ENCODE measurements at regions not wholly inside any gene's neighbourhood (a gene's known extent, or its start where the extent isn't known, plus 50 kb on each side); places are given as distances from the start of the nearest gene placed in this dataset.

DNA sequence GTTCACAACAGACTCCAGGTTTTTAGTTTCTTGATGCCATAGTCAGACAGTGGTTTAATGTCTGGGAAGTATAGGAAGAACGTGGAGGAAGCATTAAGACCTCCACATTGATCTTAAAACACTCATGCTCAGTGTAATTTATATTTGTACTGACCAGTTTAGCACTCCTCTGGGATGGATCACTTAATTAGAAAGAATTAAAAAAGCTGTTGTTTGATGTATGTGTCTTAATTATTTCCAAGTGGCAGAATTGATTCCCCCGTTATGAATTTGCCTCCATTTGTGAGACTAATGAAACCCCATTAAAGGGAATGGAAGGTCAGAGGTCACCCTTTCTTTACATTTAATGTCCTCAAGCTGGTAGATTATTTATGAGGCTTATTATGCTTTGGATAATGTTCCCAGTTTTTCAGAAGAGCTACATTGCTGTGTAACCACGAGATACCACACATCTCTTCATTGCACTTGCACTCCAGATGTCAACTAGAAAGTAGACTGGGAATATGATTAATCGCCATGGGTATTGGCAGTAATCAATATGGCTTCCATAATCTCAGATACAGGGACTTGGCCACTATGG is 270.0 kb upstream of the JAG1 start:
- TF ChIP-seq, protein P1, sequence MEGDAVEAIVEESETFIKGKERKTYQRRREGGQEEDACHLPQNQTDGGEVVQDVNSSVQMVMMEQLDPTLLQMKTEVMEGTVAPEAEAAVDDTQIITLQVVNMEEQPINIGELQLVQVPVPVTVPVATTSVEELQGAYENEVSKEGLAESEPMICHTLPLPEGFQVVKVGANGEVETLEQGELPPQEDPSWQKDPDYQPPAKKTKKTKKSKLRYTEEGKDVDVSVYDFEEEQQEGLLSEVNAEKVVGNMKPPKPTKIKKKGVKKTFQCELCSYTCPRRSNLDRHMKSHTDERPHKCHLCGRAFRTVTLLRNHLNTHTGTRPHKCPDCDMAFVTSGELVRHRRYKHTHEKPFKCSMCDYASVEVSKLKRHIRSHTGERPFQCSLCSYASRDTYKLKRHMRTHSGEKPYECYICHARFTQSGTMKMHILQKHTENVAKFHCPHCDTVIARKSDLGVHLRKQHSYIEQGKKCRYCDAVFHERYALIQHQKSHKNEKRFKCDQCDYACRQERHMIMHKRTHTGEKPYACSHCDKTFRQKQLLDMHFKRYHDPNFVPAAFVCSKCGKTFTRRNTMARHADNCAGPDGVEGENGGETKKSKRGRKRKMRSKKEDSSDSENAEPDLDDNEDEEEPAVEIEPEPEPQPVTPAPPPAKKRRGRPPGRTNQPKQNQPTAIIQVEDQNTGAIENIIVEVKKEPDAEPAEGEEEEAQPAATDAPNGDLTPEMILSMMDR (IDR thresholded peaks at IDR 0.05; ENCODE audit: control insufficient read depth, extremely low read depth, insufficient read depth), result no peak
- no peak for DNase-seq (ENCODE audit: low read depth)
- H3K4me3 ChIP-seq (ENCODE audit: low read depth, low read length), result no peak overlapping the region

DNA sequence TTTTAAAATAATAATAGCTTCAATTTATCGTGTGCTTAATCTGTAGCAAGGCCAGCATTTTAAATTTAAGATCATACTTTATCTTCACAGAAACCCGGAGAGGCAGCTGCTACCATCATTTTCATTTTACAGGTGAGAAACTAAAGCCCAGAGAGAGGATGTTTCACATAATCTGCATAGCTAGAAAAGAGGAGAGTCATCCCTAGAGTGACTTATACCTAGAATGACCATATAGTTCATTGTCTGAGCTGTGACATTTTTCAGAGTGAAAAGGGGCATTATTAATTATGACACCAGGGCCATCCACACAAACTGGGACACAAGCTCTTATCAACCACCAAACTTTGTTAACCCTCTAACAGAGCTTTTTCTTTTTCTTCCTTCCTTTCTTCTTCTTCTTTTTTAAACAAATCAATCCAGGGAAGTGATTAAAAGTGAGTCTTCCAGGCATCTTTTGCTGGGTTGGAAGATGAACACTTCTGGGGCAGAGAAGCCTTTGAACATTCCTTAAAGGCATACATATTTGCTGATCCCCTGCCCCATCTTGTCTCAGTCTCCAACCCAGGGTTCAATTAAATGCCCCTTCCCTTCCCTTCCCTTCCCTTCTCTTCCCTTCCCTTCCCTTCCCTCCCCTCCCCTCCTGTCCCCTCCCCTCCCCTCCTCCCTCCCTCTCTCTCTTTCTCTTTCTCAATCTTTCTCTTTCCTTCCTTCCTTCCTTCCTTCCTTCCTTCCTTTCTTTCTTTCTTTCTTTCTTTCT is 272.5 kb upstream of the JAG1 start:
- TF ChIP-seq, protein P1 (IDR thresholded peaks at IDR 0.05; ENCODE audit: control insufficient read depth, extremely low read depth, insufficient read depth), result no peak
- H3K4me3 ChIP-seq (ENCODE audit: low read depth, low read length), result no peak overlapping the region
- DNase-seq (ENCODE audit: low read depth), result no peak

DNA sequence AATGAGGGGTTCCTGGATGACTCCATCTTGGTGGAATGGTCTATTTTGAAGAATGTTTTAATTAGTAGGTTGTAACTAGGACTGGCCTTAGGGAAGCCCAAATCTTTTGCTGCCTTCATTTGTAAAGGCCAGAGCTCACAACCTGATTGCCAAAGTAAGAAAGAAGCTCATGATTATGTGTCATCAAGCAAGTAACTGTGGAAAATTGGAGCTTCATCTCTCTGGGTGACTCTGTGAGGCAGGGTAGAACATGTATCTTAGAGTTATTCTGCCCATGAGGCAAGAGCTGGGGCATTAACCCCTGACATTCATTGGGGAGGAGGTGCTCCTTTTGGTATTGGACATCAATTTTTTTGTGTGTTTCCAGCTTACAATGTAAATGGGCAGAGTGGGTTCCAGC is 273.9 kb upstream of the JAG1 start:
- TF ChIP-seq, protein P1 (IDR thresholded peaks at IDR 0.05; ENCODE audit: control insufficient read depth, extremely low read depth, insufficient read depth), result no peak
- no peak for DNase-seq (ENCODE audit: low read depth)
- no peak overlapping the region for H3K4me3 ChIP-seq (ENCODE audit: low read depth, low read length)

DNA sequence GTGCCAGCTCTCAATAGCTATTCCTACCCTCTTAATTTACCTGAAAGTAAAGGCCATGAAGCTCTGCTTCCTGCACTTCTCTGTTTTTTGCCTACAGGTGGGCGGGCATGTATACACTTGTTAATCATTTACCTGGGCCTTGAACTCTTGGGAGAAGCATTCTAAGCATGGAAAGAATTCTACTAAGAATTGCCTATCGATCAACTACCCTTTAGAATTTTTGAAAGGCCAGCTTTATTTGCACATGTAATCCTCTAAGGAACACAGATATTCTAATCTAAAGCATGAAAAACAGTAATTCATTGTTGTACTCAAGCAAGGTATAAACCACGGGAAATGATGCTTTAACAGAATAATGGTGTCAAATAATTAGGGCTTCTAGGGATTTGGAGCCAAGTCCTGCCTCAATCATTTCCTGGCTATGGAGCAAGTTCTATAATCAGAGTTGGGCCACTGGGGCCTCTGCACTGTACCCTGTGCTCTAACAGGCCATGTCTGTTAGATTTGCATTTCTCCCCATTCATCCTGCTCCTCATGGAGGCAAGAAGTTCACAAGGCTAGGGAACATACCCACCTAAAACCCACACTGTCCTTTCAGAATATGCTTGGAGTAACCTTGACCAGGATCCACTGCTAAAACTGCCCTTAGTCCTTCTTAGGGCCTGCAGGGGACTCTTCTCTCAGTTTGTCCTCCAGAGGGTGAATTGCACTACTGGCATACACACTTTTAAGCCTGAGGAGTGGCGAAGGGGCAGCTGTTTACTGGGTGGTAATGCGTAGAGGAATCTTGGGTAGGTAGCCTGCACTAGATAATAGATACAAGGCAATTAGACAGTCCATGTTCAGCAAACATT is 276.4 kb upstream of the JAG1 start:
- TF ChIP-seq, protein P1 (IDR thresholded peaks at IDR 0.05; ENCODE audit: control insufficient read depth, extremely low read depth, insufficient read depth), result no peak
- H3K4me3 ChIP-seq (ENCODE audit: low read depth, low read length), result no peak overlapping the region
- DNase-seq (ENCODE audit: low read depth), result no peak

DNA sequence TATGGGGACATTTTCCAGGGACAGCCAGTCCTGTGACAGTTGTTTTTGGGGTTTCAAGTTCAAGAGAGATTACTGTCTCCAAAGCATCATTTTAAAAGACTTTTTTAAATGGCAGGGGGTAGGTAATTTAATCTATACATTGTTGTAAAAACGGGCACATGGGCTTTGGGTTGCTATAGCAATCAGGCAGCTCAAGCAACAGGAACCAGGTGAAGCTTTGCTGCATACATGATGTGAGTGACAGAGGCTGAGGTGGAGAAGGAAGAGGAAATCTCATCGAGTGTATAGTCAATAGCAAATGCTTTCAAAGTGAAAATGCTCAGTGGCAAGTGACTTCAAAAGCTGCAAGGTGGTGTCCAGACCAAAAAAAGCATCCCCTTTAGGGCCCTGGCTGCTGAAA is 277.4 kb upstream of the JAG1 start:
- TF ChIP-seq, protein P1 (IDR thresholded peaks at IDR 0.05; ENCODE audit: control insufficient read depth, extremely low read depth, insufficient read depth), result no peak
- no peak overlapping the region for H3K4me3 ChIP-seq (ENCODE audit: low read depth, low read length)
- DNase-seq (ENCODE audit: low read depth), result no peak

DNA sequence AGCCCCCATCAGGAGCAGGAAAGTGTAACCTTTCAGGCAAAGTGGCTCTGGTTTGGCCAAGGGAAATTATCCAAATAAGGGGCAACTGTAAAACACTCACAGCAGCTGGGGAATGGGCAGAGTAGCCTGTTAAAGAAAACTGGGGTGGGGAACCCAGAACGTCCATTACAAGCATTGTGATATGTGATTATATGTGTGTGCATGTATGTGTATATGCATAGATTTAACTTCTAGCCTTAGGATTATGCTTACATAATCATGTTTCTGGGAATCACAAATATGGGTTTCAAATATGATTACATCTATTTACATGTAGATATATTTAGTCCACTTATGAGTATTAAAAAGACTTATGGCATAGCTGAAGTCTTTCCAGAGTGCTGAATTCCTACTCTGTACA is 278.1 kb upstream of the JAG1 start:
- H3K4me3 ChIP-seq (ENCODE audit: low read depth, low read length), result no peak overlapping the region
- TF ChIP-seq, protein P1 (IDR thresholded peaks at IDR 0.05; ENCODE audit: control insufficient read depth, extremely low read depth, insufficient read depth), result no peak
- no peak for DNase-seq (ENCODE audit: low read depth)

Data from LNCaP clone FGC (cell line).